ENCODE measurements at regions not wholly inside any gene's neighbourhood (a gene's known extent, or its start where the extent isn't known, plus 50 kb on each side); places are given as distances from the start of the nearest gene placed in this dataset.

- Mint-ChIP-seq H3K4me3 (no peak overlapping the region), H3K4me1 (no peaks in the 10 kb centered on the region), H3K36me3 (ENCODE audit: low read depth) (no peaks in the 10 kb centered on the region), H3K27ac (no peak overlapping the region), H3K9me3 (no peaks in the 10 kb centered on the region), H3K27me3 (no peaks in the 10 kb centered on the region)
- ATAC-seq (replicated peaks) = no peak
These were observed 238.8 kb downstream of the MRPL39 start for GRCh38 chr21:25368531-25368930.

GRCh38 chr21:25366116-25366515 is 241.2 kb downstream of the MRPL39 start:
- Mint-ChIP-seq H3K4me3 (no peak overlapping the region), H3K4me1 (peaks cover 6% of the 10 kb centered on the region), H3K27me3 (peaks cover 4% of the 10 kb centered on the region), H3K27ac (no peak overlapping the region), H3K36me3 (ENCODE audit: low read depth) (no peaks in the 10 kb centered on the region), H3K9me3 (no peaks in the 10 kb centered on the region)
- no peak for ATAC-seq (replicated peaks)

- no peaks in the 10 kb centered on the region for H3K36me3 Mint-ChIP-seq (ENCODE audit: low read depth)
- no peaks in the 10 kb centered on the region for H3K9me3 Mint-ChIP-seq
- H3K4me3 Mint-ChIP-seq = no peak overlapping the region
- H3K27me3 Mint-ChIP-seq = peaks cover 10% of the 10 kb centered on the region
- peak overlapping the region; percentile 55 for H3K27ac Mint-ChIP-seq
- H3K4me1 Mint-ChIP-seq = peaks cover 8% of the 10 kb centered on the region
- ATAC-seq (replicated peaks) = peak; percentile 90
These were observed 244.7 kb downstream of the MRPL39 start for GRCh38 chr21:25362375-25363267.

GRCh38 chr21:25361765-25362164 is 245.5 kb downstream of the MRPL39 start:
- no peak overlapping the region for H3K4me3 Mint-ChIP-seq
- H3K4me1 Mint-ChIP-seq = peaks cover 14% of the 10 kb centered on the region
- H3K27me3 Mint-ChIP-seq = peaks cover 10% of the 10 kb centered on the region
- H3K27ac Mint-ChIP-seq = no peak overlapping the region
- no peaks in the 10 kb centered on the region for H3K9me3 Mint-ChIP-seq
- no peak for ATAC-seq (replicated peaks)
- no peaks in the 10 kb centered on the region for H3K36me3 Mint-ChIP-seq (ENCODE audit: low read depth)

- Mint-ChIP-seq H3K27ac (no peak overlapping the region), H3K4me1 (peaks cover 14% of the 10 kb centered on the region), H3K27me3 (peaks cover 10% of the 10 kb centered on the region), H3K9me3 (no peaks in the 10 kb centered on the region), H3K4me3 (no peak overlapping the region), H3K36me3 (ENCODE audit: low read depth) (no peaks in the 10 kb centered on the region)
- no peak for ATAC-seq (replicated peaks)
These were observed 246.2 kb downstream of the MRPL39 start for GRCh38 chr21:25361097-25361496.

- no peaks in the 10 kb centered on the region for H3K36me3 Mint-ChIP-seq (ENCODE audit: low read depth)
- peaks cover 10% of the 10 kb centered on the region for H3K27me3 Mint-ChIP-seq
- no peaks in the 10 kb centered on the region for H3K9me3 Mint-ChIP-seq
- peak; percentile 37 for ATAC-seq (replicated peaks)
- H3K4me1 Mint-ChIP-seq = peaks cover 14% of the 10 kb centered on the region
- no peak overlapping the region for H3K4me3 Mint-ChIP-seq
- H3K27ac Mint-ChIP-seq = no peak overlapping the region
These were observed 246.7 kb downstream of the MRPL39 start for GRCh38 chr21:25360593-25360992.

GRCh38 chr21:25359724-25360123 is 247.6 kb downstream of the MRPL39 start:
- H3K4me1 Mint-ChIP-seq = peaks cover 14% of the 10 kb centered on the region
- no peak overlapping the region for H3K4me3 Mint-ChIP-seq
- no peak overlapping the region for H3K27ac Mint-ChIP-seq
- no peaks in the 10 kb centered on the region for H3K36me3 Mint-ChIP-seq (ENCODE audit: low read depth)
- peaks cover 10% of the 10 kb centered on the region for H3K27me3 Mint-ChIP-seq
- H3K9me3 Mint-ChIP-seq = no peaks in the 10 kb centered on the region
- ATAC-seq (replicated peaks) = no peak

GRCh38 chr21:25350056-25350455 is 257.2 kb downstream of the MRPL39 start:
- Mint-ChIP-seq H3K27me3 (peaks cover 33% of the 10 kb centered on the region), H3K4me3 (no peak overlapping the region), H3K36me3 (ENCODE audit: low read depth) (no peaks in the 10 kb centered on the region), H3K4me1 (peaks cover 5% of the 10 kb centered on the region), H3K9me3 (no peaks in the 10 kb centered on the region), H3K27ac (no peak overlapping the region)
- ATAC-seq (replicated peaks) = peak; percentile 38

GRCh38 chr21:25343774-25344545 is 263.3 kb downstream of the MRPL39 start:
- Mint-ChIP-seq H3K4me1 (no peaks in the 10 kb centered on the region), H3K36me3 (ENCODE audit: low read depth) (no peaks in the 10 kb centered on the region), H3K4me3 (no peak overlapping the region), H3K9me3 (no peaks in the 10 kb centered on the region), H3K27me3 (peaks cover 34% of the 10 kb centered on the region), H3K27ac (no peak overlapping the region)
- ATAC-seq (replicated peaks) = no peak

GRCh38 chr21:25342816-25343215 is 264.5 kb downstream of the MRPL39 start:
- Mint-ChIP-seq H3K27ac (no peak overlapping the region), H3K4me3 (no peak overlapping the region), H3K9me3 (no peaks in the 10 kb centered on the region), H3K4me1 (no peaks in the 10 kb centered on the region), H3K27me3 (peaks cover 27% of the 10 kb centered on the region), H3K36me3 (ENCODE audit: low read depth) (no peaks in the 10 kb centered on the region)
- ATAC-seq (replicated peaks) = no peak

- H3K27me3 Mint-ChIP-seq = peaks cover 23% of the 10 kb centered on the region
- ATAC-seq (replicated peaks) = no peak
- no peaks in the 10 kb centered on the region for H3K4me1 Mint-ChIP-seq
- H3K36me3 Mint-ChIP-seq (ENCODE audit: low read depth) = no peaks in the 10 kb centered on the region
- H3K27ac Mint-ChIP-seq = no peak overlapping the region
- no peak overlapping the region for H3K4me3 Mint-ChIP-seq
- no peaks in the 10 kb centered on the region for H3K9me3 Mint-ChIP-seq
These were observed 265.3 kb downstream of the MRPL39 start for GRCh38 chr21:25341981-25342380.

- Mint-ChIP-seq H3K4me1 (no peaks in the 10 kb centered on the region), H3K36me3 (ENCODE audit: low read depth) (no peaks in the 10 kb centered on the region), H3K27me3 (peaks cover 6% of the 10 kb centered on the region), H3K4me3 (no peak overlapping the region), H3K27ac (no peak overlapping the region), H3K9me3 (no peaks in the 10 kb centered on the region)
- no peak for ATAC-seq (replicated peaks)
These were observed 268.9 kb downstream of the MRPL39 start for GRCh38 chr21:25338415-25338814.

GRCh38 chr21:25334046-25334730 is 273.1 kb downstream of the MRPL39 start:
- Mint-ChIP-seq H3K4me1 (no peaks in the 10 kb centered on the region), H3K27ac (no peak overlapping the region), H3K4me3 (no peak overlapping the region), H3K9me3 (no peaks in the 10 kb centered on the region), H3K36me3 (ENCODE audit: low read depth) (no peaks in the 10 kb centered on the region), H3K27me3 (no peaks in the 10 kb centered on the region)
- no peak for ATAC-seq (replicated peaks)

GRCh38 chr21:25331286-25331685 is 276.0 kb downstream of the MRPL39 start:
- no peaks in the 10 kb centered on the region for H3K9me3 Mint-ChIP-seq

More at GRCh38 chr21:25331286-25331685, 276.0 kb downstream of the MRPL39 start:
- H3K27me3 Mint-ChIP-seq = no peaks in the 10 kb centered on the region
- no peak overlapping the region for H3K27ac Mint-ChIP-seq
- H3K4me1 Mint-ChIP-seq = no peaks in the 10 kb centered on the region
- H3K36me3 Mint-ChIP-seq (ENCODE audit: low read depth) = no peaks in the 10 kb centered on the region
- no peak overlapping the region for H3K4me3 Mint-ChIP-seq
- no peak for ATAC-seq (replicated peaks)
